DND-41 (cell line): ENCODE measurements at regions not wholly inside any gene's neighbourhood (a gene's known extent, or its start where the extent isn't known, plus 50 kb on each side); places are given as distances from the start of the nearest gene placed in this dataset.

Experiments
- ATAC-seq: fragments of 200-7000 bp; cut with Tn5 transposase; 3 replicates; pipeline ENCODE4 v1.9.1; 2021; ENCODE audit warnings: low read depth; ENCODE audit not compliant: insufficient read depth
- DNase-seq: peaks from one replicate; pipeline ENCODE4 v3.0.0-alpha.2; 2020
- H2AFZ ChIP-seq: 2 replicates; pipeline ENCODE4 v1.6.0; 2012; ENCODE audit warnings: low read depth, low read length
- H3K27ac ChIP-seq: 2 replicates; pipeline ENCODE4 v1.5.1; 2012; ENCODE audit warnings: low read length, inconsistent platforms
- H3K27me3 ChIP-seq: fragments of 200-600 bp; sonication (generic); 2 replicates; pipeline ENCODE4 v1.6.0; 2012; ENCODE audit warnings: low read length, mild to moderate bottlenecking, inconsistent platforms; ENCODE audit not compliant: insufficient read depth, poor library complexity
- H3K36me3 ChIP-seq: 2 replicates; pipeline ENCODE4 v1.5.1; 2012; ENCODE audit warnings: low read length, inconsistent platforms; ENCODE audit not compliant: insufficient read depth
- H3K4me1 ChIP-seq: 2 replicates; pipeline ENCODE4 v1.5.1; 2012; ENCODE audit warnings: mild to moderate bottlenecking, low read length; ENCODE audit not compliant: insufficient read depth
- H3K4me2 ChIP-seq: 2 replicates; pipeline ENCODE4 v1.6.0; 2012; ENCODE audit warnings: mild to moderate bottlenecking, moderate library complexity, low read length, inconsistent platforms; ENCODE audit not compliant: insufficient read depth
- H3K4me3 ChIP-seq, 2 experiments: fragments of 200-600 bp in 1 of 2; shearing (Covaris generic) in 1 of 2; 2 replicates each; pipeline ENCODE4 v1.5.1; 2012 to 2016; ENCODE audit warnings: inconsistent platforms in 2 of 2, low read length in 2 of 2, mild to moderate bottlenecking in 2 of 2, low read depth in 1 of 2, moderate library complexity in 1 of 2
- H3K79me2 ChIP-seq: 2 replicates; pipeline ENCODE4 v1.6.0; 2012; ENCODE audit warnings: low read length, inconsistent platforms; ENCODE audit not compliant: insufficient read depth
- H3K9ac ChIP-seq: 2 replicates; pipeline ENCODE4 v1.6.0; 2012; ENCODE audit warnings: low read depth, mild to moderate bottlenecking, inconsistent platforms, low read length, moderate library complexity
- H3K9me3 ChIP-seq: 2 replicates; pipeline ENCODE4 v1.5.1; 2012; ENCODE audit warnings: low read length, moderate library complexity, mild to moderate bottlenecking, inconsistent platforms; ENCODE audit not compliant: insufficient read depth, severe bottlenecking
- H4K20me1 ChIP-seq: 2 replicates; pipeline ENCODE4 v1.6.0; 2012; ENCODE audit warnings: low read length; ENCODE audit not compliant: insufficient read depth
- EZH2 ChIP-seq: IDR thresholded peaks from 3 replicates; pipeline ENCODE4 v1.6.1; 2012; ENCODE audit warnings: borderline replicate concordance, low read depth, mild to moderate bottlenecking, moderate library complexity, low read length, inconsistent platforms; ENCODE audit not compliant: severe bottlenecking
- TF ChIP-seq, protein P1 (sequence below): IDR thresholded peaks from 2 replicates; pipeline ENCODE4 v1.5.1; 2012; ENCODE audit warnings: borderline replicate concordance, low read length, moderate library complexity, mild to moderate bottlenecking; ENCODE audit not compliant: poor library complexity, severe bottlenecking; ENCODE audit errors: extremely low read depth

DNA sequence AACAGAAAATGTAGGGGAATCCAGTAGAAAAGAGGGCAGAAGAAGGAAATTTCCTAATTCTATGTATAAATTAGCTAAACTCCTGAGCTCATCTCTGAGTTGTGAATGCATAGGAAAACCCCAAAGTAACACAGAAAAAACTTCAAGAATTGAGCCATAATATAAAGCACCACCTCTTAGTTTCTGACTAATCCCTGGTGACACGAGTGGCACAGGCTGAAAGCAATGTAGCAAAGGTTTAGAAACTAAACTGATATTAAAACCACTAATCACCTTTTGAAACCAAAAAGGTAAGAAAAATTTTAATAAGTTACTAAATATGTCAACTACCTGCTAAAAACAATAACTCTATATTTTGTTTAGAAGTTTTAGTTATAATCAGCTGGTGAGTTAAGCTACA, 255.6 kb upstream of the NECTIN3 start:
- Histone ChIP-seq H3K36me3 (no peaks in the 10 kb centered on the region), H3K9ac (no peak overlapping the region), H3K79me2 (no peaks in the 10 kb centered on the region), H3K4me2 (no peak overlapping the region), H3K27ac (no peak overlapping the region), H4K20me1 (no peaks in the 10 kb centered on the region), H3K4me1 (peaks cover 12% of the 10 kb centered on the region), H2AFZ (peak overlapping the region; percentile 37; the same call in 1 of the 2 replicates), H3K27me3 (no peaks in the 10 kb centered on the region), H3K9me3 (no peaks in the 10 kb centered on the region), H3K4me3 (no peak overlapping the region)
- DNase-seq = no peak
- TF ChIP-seq, protein P1, sequence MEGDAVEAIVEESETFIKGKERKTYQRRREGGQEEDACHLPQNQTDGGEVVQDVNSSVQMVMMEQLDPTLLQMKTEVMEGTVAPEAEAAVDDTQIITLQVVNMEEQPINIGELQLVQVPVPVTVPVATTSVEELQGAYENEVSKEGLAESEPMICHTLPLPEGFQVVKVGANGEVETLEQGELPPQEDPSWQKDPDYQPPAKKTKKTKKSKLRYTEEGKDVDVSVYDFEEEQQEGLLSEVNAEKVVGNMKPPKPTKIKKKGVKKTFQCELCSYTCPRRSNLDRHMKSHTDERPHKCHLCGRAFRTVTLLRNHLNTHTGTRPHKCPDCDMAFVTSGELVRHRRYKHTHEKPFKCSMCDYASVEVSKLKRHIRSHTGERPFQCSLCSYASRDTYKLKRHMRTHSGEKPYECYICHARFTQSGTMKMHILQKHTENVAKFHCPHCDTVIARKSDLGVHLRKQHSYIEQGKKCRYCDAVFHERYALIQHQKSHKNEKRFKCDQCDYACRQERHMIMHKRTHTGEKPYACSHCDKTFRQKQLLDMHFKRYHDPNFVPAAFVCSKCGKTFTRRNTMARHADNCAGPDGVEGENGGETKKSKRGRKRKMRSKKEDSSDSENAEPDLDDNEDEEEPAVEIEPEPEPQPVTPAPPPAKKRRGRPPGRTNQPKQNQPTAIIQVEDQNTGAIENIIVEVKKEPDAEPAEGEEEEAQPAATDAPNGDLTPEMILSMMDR = no peak
- TF ChIP-seq EZH2 = no peak
- no peak for ATAC-seq

DNA sequence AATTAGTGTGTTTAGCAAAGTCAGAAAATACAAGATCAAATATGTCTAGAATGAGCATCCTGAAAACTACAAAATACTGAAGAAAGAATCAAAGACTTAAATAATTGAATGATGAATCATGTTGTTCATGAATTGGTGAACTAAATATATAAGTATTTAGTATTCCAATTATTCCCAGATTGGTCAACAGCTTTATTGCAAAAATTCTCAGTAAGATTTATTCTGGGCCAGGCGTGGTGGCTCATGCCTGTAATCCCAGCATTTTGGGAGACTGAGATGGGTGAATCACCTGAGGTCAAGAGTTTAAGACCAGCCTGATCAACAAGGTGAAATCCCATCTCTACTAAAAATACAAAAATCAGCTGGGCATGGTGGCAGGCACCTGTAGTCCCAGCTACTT, 250.0 kb upstream of the NECTIN3 start:
- no peak overlapping the region for H3K27ac ChIP-seq
- H3K36me3 ChIP-seq = no peaks in the 10 kb centered on the region
- no peaks in the 10 kb centered on the region for H3K79me2 ChIP-seq
- H3K4me1 ChIP-seq = no peaks in the 10 kb centered on the region
- no peak overlapping the region for H3K9ac ChIP-seq
- no peaks in the 10 kb centered on the region for H3K27me3 ChIP-seq
- TF ChIP-seq, protein P1 = no peak
- no peak for TF ChIP-seq EZH2
- DNase-seq = no peak
- ATAC-seq = no peak
- no peaks in the 10 kb centered on the region for H3K9me3 ChIP-seq
- no peak overlapping the region for H3K4me2 ChIP-seq
- no peaks in the 10 kb centered on the region for H4K20me1 ChIP-seq
- no peak overlapping the region for H2AFZ ChIP-seq
- no peak overlapping the region for H3K4me3 ChIP-seq

DNA sequence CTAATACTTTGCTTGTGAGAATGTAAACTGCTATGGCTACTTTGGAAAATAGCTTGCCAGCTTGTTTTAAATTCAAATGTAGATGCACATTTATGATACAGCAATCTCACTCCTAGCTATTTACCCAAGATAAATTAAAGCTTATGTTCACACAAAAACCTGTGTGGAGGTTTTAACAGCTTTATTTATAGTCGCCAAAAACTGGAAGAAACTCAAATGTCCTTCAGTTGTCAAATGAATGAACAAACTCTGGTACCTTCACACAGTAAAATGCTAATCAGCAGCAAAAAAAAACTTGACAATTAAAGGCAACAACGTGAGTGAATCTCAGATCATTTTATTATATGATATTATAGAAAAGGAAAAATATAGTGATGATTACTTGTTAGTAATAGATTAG, 248.6 kb upstream of the NECTIN3 start:
- Histone ChIP-seq H3K4me3 (no peak overlapping the region), H2AFZ (no peak overlapping the region), H3K27me3 (no peaks in the 10 kb centered on the region), H3K27ac (no peak overlapping the region), H3K4me1 (no peaks in the 10 kb centered on the region), H3K4me2 (no peak overlapping the region), H3K9ac (no peak overlapping the region), H3K36me3 (no peaks in the 10 kb centered on the region), H3K79me2 (no peaks in the 10 kb centered on the region), H4K20me1 (no peaks in the 10 kb centered on the region), H3K9me3 (no peaks in the 10 kb centered on the region)
- no peak for TF ChIP-seq EZH2
- TF ChIP-seq, protein P1 = no peak
- ATAC-seq (no peak), DNase-seq (no peak)

DNA sequence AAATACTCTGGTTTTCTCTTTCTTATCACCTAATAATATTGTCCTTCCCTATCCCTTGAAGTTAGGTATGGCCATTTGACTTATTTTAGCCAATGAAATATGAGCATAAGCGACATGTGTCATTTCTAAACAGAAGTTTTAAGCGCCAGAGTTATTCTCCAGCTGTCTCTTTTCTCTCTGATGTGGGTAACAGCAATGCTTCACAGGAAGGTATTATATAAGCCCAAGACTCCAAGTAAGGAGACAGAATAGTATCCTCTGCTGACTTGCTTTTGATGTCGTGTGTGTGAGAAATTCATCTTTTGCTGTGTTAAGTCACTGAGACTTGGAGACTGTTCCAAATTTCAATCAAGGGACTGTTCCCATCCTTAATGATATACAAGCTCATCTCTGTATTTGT, 224.6 kb upstream of the NECTIN3 start:
- H3K27me3 ChIP-seq = no peaks in the 10 kb centered on the region
- H3K4me3 ChIP-seq = 0 out of 4 replicates have a peak overlapping the region, but pooled peaks of 1 of the 2 experiments have one; percentile 19
- H3K4me2 ChIP-seq = peak overlapping the region; percentile 43
- H3K79me2 ChIP-seq = no peaks in the 10 kb centered on the region
- no peaks in the 10 kb centered on the region for H3K9me3 ChIP-seq
- H3K4me1 ChIP-seq = peaks cover 30% of the 10 kb centered on the region
- TF ChIP-seq EZH2 = no peak
- TF ChIP-seq, protein P1 = no peak
- H4K20me1 ChIP-seq = no peaks in the 10 kb centered on the region
- H3K9ac ChIP-seq = peak overlapping the region; percentile 25
- no peaks in the 10 kb centered on the region for H3K36me3 ChIP-seq
- peak; percentile 44 for DNase-seq
- peak; percentile 100 for ATAC-seq
- H2AFZ ChIP-seq = peak overlapping the region; percentile 54
- H3K27ac ChIP-seq = peak overlapping the region; percentile 72
